Panc1 (cell line): ENCODE measurements at regions not wholly inside any gene's neighbourhood (a gene's known extent, or its start where the extent isn't known, plus 50 kb on each side); places are given as distances from the start of the nearest gene placed in this dataset.

ENCODE experiments used
- ATAC-seq: fragments of 200-7000 bp; cut with Tn5 transposase; 2 replicates; pipeline ENCODE4 v1.9.1; 2020; ENCODE audit warnings: mild to moderate bottlenecking, moderate library complexity
- BruUV-seq: library from RNA; stranded (reverse); fragments of 400-500 nt; replicated peaks from 2 replicates; lab custom pipeline; 2021; lab: Mats Ljungman, UMichigan
- CTCF ChIA-PET: fragments of 300-600 bp; sonication (Branson Sonifier 250); formaldehyde crosslinking; loops from one replicate; lab custom pipeline; 2022; ENCODE audit warnings: antibody characterized with exemption; lab: Charles Lee
- POLR2A ChIA-PET: fragments of 300-600 bp; sonication (Branson Sonifier 250); formaldehyde crosslinking; loops from one replicate; lab custom pipeline; 2022; ENCODE audit warnings: antibody characterized with exemption; lab: Charles Lee
- DNase-seq: peaks from one replicate; pipeline ENCODE4 v3.0.0-alpha.2; 2010; ENCODE audit warnings: low read depth, low spot score
- H3K27ac ChIP-seq: 2 replicates; pipeline ENCODE4 v1.5.1; 2011; ENCODE audit warnings: mild to moderate bottlenecking, low read length, inconsistent platforms
- H3K27me3 ChIP-seq: fragments of 200-500 bp; sonication (Bioruptor generic); 2 replicates; pipeline ENCODE4 v1.6.0; 2014; ENCODE audit warnings: low read length, inconsistent platforms; ENCODE audit not compliant: control insufficient read depth, insufficient read depth
- H3K36me3 ChIP-seq: fragments of 200-500 bp; sonication (Bioruptor generic); 2 replicates; pipeline ENCODE4 v1.5.1; 2014; ENCODE audit warnings: inconsistent platforms, mild to moderate bottlenecking, low read length, moderate library complexity; ENCODE audit not compliant: control insufficient read depth, insufficient read depth
- H3K4me1 ChIP-seq: 2 replicates; pipeline ENCODE4 v1.5.1; 2011; ENCODE audit warnings: inconsistent platforms, mild to moderate bottlenecking, low read length, moderate library complexity; ENCODE audit not compliant: control insufficient read depth, insufficient read depth
- H3K4me3 ChIP-seq, 2 experiments: 2 replicates each; pipeline ENCODE4 v1.5.1; 2011 to 2012; ENCODE audit warnings: low read depth in 2 of 2, low read length in 2 of 2, mild to moderate bottlenecking in 2 of 2, inconsistent platforms in 1 of 2, moderate library complexity in 1 of 2
- H3K9me3 ChIP-seq: fragments of 200-500 bp; sonication (Bioruptor generic); 2 replicates; pipeline ENCODE4 v1.5.1; 2014; ENCODE audit warnings: low read depth, mild to moderate bottlenecking, inconsistent platforms, low read length, moderate library complexity; ENCODE audit not compliant: control insufficient read depth, insufficient read depth
- CTCF ChIP-seq: fragments of 450-650 bp; IDR thresholded peaks from 2 replicates; pipeline ENCODE4 v1.5.1; 2017; ENCODE audit warnings: mild to moderate bottlenecking
- POLR2AphosphoS5 ChIP-seq: IDR thresholded peaks from 2 replicates; pipeline ENCODE4 v1.6.1; 2012; ENCODE audit warnings: mild to moderate bottlenecking, low read depth, low read length, moderate library complexity
- SIN3A ChIP-seq: IDR thresholded peaks from 2 replicates; pipeline ENCODE4 v1.6.1; 2012; ENCODE audit warnings: low read depth, mild to moderate bottlenecking, low read length, moderate library complexity, borderline replicate concordance; ENCODE audit not compliant: insufficient read depth
- TCF7L2 ChIP-seq: IDR thresholded peaks from 2 replicates; pipeline ENCODE4 v1.6.1; 2011; ENCODE audit warnings: mild to moderate bottlenecking, low read depth, low read length, inconsistent platforms
- in situ Hi-C: cut with HindIII; loops from 2 replicates; pipeline ENCODE4 v1.10.0; 2016; ENCODE audit warnings: low sequenced_read_pairs, low pct_unique_long_range_greater_than_20kb
- intact Hi-C: fragments of 100-400 bp; cut with micrococcal nuclease; formaldehyde crosslinking; loops from one replicate; pipeline ENCODE4 v1.10.0; 2022; ENCODE audit not compliant: unreplicated experiment
- TF ChIP-seq, protein P1 (sequence below), 2 experiments: IDR thresholded peaks; 2 replicates each; pipeline ENCODE4 v1.6.1; 2011 to 2012; ENCODE audit warnings: low read depth in 2 of 2, control low read depth in 1 of 2, low read length in 1 of 2, mild to moderate bottlenecking in 1 of 2, moderate library complexity in 1 of 2; ENCODE audit not compliant: insufficient read depth in 1 of 2

- no TSS peak for BruUV-seq
These were observed 106.2 kb upstream of the DLX6 start for GRCh38 chr7:96899108-96899507.

GRCh38 chr7:96901822-96902445 lies 103.4 kb upstream of the DLX6 start:
- H3K4me1 ChIP-seq: no peaks in the 10 kb centered on the region
- no peak overlapping the region for H3K4me3 ChIP-seq
- POLR2A ChIA-PET: no interaction called here
- no peak for DNase-seq
- no peaks in the 10 kb centered on the region for H3K36me3 ChIP-seq
- no TSS peak for BruUV-seq
- H3K27ac ChIP-seq: no peak overlapping the region
- H3K27me3 ChIP-seq: no peaks in the 10 kb centered on the region
- intact Hi-C loops: no loop called here
- no peaks in the 10 kb centered on the region for H3K9me3 ChIP-seq
- in situ Hi-C loops: no loop called here
- CTCF ChIA-PET: no interaction called here
- no peak for ATAC-seq
- TF ChIP-seq CTCF (no peak), TCF7L2 (no peak), SIN3A (no peak), POLR2AphosphoS5 (no peak)
- TF ChIP-seq, protein P1, sequence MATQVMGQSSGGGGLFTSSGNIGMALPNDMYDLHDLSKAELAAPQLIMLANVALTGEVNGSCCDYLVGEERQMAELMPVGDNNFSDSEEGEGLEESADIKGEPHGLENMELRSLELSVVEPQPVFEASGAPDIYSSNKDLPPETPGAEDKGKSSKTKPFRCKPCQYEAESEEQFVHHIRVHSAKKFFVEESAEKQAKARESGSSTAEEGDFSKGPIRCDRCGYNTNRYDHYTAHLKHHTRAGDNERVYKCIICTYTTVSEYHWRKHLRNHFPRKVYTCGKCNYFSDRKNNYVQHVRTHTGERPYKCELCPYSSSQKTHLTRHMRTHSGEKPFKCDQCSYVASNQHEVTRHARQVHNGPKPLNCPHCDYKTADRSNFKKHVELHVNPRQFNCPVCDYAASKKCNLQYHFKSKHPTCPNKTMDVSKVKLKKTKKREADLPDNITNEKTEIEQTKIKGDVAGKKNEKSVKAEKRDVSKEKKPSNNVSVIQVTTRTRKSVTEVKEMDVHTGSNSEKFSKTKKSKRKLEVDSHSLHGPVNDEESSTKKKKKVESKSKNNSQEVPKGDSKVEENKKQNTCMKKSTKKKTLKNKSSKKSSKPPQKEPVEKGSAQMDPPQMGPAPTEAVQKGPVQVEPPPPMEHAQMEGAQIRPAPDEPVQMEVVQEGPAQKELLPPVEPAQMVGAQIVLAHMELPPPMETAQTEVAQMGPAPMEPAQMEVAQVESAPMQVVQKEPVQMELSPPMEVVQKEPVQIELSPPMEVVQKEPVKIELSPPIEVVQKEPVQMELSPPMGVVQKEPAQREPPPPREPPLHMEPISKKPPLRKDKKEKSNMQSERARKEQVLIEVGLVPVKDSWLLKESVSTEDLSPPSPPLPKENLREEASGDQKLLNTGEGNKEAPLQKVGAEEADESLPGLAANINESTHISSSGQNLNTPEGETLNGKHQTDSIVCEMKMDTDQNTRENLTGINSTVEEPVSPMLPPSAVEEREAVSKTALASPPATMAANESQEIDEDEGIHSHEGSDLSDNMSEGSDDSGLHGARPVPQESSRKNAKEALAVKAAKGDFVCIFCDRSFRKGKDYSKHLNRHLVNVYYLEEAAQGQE (IDR thresholded peaks at IDR 0.05; ENCODE audit: insufficient read depth in 1 of 2, low read depth in 2 of 2, low read length in 1 of 2): no peak

More at GRCh38 chr7:96899108-96899507, 106.2 kb upstream of the DLX6 start:
- ChIA-PET POLR2A (interaction anchor here (0.5 to 0.6 kb wide), 2 partner anchors 405 to 1539 kb away, joined by 3 read pairs; no protein-coding TSS in a partner anchor), CTCF (no interaction called here)
- in situ Hi-C loops (no loop called here), intact Hi-C loops (no loop called here)
- no peaks in the 10 kb centered on the region for H3K36me3 ChIP-seq
- no peak for TF ChIP-seq SIN3A
- TF ChIP-seq, protein P1 (IDR thresholded peaks at IDR 0.05; ENCODE audit: insufficient read depth in 1 of 2, low read depth in 2 of 2, low read length in 1 of 2): no peak
- no peak overlapping the region for H3K4me3 ChIP-seq
- no peak overlapping the region for H3K27ac ChIP-seq
- H3K4me1 ChIP-seq: no peaks in the 10 kb centered on the region
- no peak for DNase-seq
- no peaks in the 10 kb centered on the region for H3K9me3 ChIP-seq
- no peak for ATAC-seq
- no peaks in the 10 kb centered on the region for H3K27me3 ChIP-seq
